DOHH2 (cell line): ENCODE measurements at regions not wholly inside any gene's neighbourhood (a gene's known extent, or its start where the extent isn't known, plus 50 kb on each side); places are given as distances from the start of the nearest gene placed in this dataset.

ENCODE experiments used
- H3F3A ChIP-seq: fragments of 200-600 bp; sonication (generic), shearing (Covaris generic); 2 replicates; pipeline ENCODE4 v1.6.0; 2016; ENCODE audit warnings: antibody characterized with exemption, mild to moderate bottlenecking; ENCODE audit not compliant: control insufficient read depth, insufficient read depth
- H3K27ac ChIP-seq: fragments of 200-600 bp; sonication (generic); 2 replicates; pipeline ENCODE4 v1.5.1; 2014; ENCODE audit warnings: low read depth, mild to moderate bottlenecking, low read length, moderate library complexity
- H3K27me3 ChIP-seq: fragments of 200-600 bp; sonication (generic); 2 replicates; pipeline ENCODE4 v1.6.1; 2014; ENCODE audit warnings: mild to moderate bottlenecking, low read length, mixed read lengths; ENCODE audit not compliant: control insufficient read depth
- H3K36me3 ChIP-seq: fragments of 200-600 bp; sonication (generic); 2 replicates; pipeline ENCODE4 v1.6.1; 2014; ENCODE audit warnings: mild to moderate bottlenecking, low read length, moderate library complexity, mixed read lengths; ENCODE audit not compliant: control insufficient read depth
- H3K4me1 ChIP-seq: fragments of 200-600 bp; sonication (generic); 2 replicates; pipeline ENCODE4 v1.6.1; 2014; ENCODE audit warnings: mild to moderate bottlenecking, low read length, mixed read lengths; ENCODE audit not compliant: control insufficient read depth
- H3K4me2 ChIP-seq: fragments of 200-600 bp; sonication (generic); 2 replicates; pipeline ENCODE4 v1.6.0; 2014; ENCODE audit warnings: mild to moderate bottlenecking, low read length, moderate library complexity
- H3K4me3 ChIP-seq: fragments of 200-600 bp; sonication (generic); 2 replicates; pipeline ENCODE4 v1.5.1; 2014; ENCODE audit warnings: mild to moderate bottlenecking, low read length, mixed read lengths
- H3K79me2 ChIP-seq: fragments of 200-600 bp; sonication (generic); 2 replicates; pipeline ENCODE4 v1.6.1; 2014; ENCODE audit warnings: mild to moderate bottlenecking, low read length, mixed read lengths; ENCODE audit not compliant: control insufficient read depth
- H3K9me2 ChIP-seq: fragments of 200-600 bp; sonication (generic); replicated peaks from 2 replicates; pipeline ENCODE4 v1.6.1; 2014; ENCODE audit warnings: mild to moderate bottlenecking, low read length, mixed read lengths; ENCODE audit not compliant: control insufficient read depth
- H3K9me3 ChIP-seq: fragments of 200-600 bp; sonication (generic); 2 replicates; pipeline ENCODE4 v1.6.1; 2014; ENCODE audit warnings: antibody characterized with exemption, low read length, mixed read lengths; ENCODE audit not compliant: control insufficient read depth, insufficient read depth
- H4K20me1 ChIP-seq: fragments of 200-600 bp; sonication (generic); 2 replicates; pipeline ENCODE4 v1.6.0; 2014; ENCODE audit warnings: low read depth, mild to moderate bottlenecking, antibody characterized with exemption, low read length, moderate library complexity; ENCODE audit not compliant: control insufficient read depth, insufficient read depth
- EZH2phosphoT487 ChIP-seq: fragments of 200-600 bp; sonication (generic); IDR thresholded peaks from 2 replicates; pipeline ENCODE4 v1.6.1; 2017; ENCODE audit warnings: borderline replicate concordance, mild to moderate bottlenecking, antibody characterized with exemption, low read length, moderate library complexity, mixed read lengths
- TF ChIP-seq, protein P1 (sequence below): fragments of 200-600 bp; sonication (generic); IDR thresholded peaks from one replicate; pipeline ENCODE4 v1.5.1; 2014; ENCODE audit warnings: antibody characterized with exemption, mild to moderate bottlenecking, low read depth, low read length; ENCODE audit not compliant: poor library complexity, severe bottlenecking

DNA sequence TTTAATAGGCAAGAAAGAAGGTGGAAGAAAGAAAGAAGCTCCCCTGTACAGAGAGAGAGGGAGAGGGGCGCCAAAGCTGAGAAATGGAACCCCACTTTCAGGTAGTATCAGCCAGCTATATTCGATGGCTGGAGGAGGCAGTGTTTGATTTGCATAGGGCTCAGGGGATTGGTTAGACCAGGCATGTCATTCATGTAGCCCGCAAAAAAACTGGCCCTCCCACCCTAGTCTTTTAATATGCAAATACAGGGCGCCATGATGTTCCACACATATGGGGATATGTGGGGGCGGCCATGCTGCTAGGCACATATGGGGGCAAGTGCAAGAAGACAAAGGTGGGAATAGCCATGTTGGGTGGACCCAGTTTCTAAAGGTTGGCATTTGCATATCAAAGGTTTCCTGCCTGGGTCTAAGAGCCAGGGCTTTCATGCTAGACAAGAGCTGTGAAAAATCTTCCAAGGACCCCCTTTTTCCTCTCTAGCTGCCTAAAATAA, 174.4 kb upstream of the ADRA1B start:
- peaks cover 28% of the 10 kb centered on the region for H3K4me1 ChIP-seq
- H3K79me2 ChIP-seq = no peaks in the 10 kb centered on the region
- H3F3A ChIP-seq = no peaks in the 10 kb centered on the region
- peaks cover 5% of the 10 kb centered on the region; the same call in 1 of the 2 replicates for H3K9me3 ChIP-seq
- H3K27me3 ChIP-seq = no peaks in the 10 kb centered on the region
- no peak for TF ChIP-seq EZH2phosphoT487
- TF ChIP-seq, protein P1, sequence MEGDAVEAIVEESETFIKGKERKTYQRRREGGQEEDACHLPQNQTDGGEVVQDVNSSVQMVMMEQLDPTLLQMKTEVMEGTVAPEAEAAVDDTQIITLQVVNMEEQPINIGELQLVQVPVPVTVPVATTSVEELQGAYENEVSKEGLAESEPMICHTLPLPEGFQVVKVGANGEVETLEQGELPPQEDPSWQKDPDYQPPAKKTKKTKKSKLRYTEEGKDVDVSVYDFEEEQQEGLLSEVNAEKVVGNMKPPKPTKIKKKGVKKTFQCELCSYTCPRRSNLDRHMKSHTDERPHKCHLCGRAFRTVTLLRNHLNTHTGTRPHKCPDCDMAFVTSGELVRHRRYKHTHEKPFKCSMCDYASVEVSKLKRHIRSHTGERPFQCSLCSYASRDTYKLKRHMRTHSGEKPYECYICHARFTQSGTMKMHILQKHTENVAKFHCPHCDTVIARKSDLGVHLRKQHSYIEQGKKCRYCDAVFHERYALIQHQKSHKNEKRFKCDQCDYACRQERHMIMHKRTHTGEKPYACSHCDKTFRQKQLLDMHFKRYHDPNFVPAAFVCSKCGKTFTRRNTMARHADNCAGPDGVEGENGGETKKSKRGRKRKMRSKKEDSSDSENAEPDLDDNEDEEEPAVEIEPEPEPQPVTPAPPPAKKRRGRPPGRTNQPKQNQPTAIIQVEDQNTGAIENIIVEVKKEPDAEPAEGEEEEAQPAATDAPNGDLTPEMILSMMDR = no peak
- H3K4me3 ChIP-seq = no peak overlapping the region
- H4K20me1 ChIP-seq = no peaks in the 10 kb centered on the region
- no peaks in the 10 kb centered on the region for H3K9me2 ChIP-seq
- H3K4me2 ChIP-seq = no peak overlapping the region
- no peak overlapping the region for H3K27ac ChIP-seq
- H3K36me3 ChIP-seq = no peaks in the 10 kb centered on the region

DNA sequence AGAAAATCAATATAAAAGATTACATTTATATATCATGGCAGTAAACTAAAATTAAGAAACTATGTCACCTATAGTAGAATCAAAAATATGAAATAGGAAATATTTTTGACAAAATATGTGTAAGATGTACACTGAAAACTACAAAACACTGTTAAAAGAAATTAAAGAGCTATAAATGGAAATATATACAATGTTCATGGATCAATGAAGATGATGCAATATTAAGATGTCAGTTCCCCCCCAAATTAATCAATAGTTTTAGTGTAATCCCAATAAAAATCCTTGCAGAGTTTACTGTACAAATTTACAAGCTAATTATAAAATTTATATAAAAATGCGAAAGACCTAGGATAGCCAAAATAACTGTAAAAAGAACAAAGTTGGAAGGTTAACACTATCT, 173.0 kb upstream of the ADRA1B start:
- H3K79me2 ChIP-seq = no peaks in the 10 kb centered on the region
- no peak overlapping the region for H3K4me2 ChIP-seq
- peaks cover 5% of the 10 kb centered on the region; the same call in 1 of the 2 replicates for H3K9me3 ChIP-seq
- H3K27me3 ChIP-seq = no peaks in the 10 kb centered on the region
- H4K20me1 ChIP-seq = no peaks in the 10 kb centered on the region
- H3F3A ChIP-seq = no peaks in the 10 kb centered on the region
- no peak for TF ChIP-seq EZH2phosphoT487
- TF ChIP-seq, protein P1 = no peak
- H3K27ac ChIP-seq = no peak overlapping the region
- H3K36me3 ChIP-seq = no peaks in the 10 kb centered on the region
- no peak overlapping the region for H3K4me3 ChIP-seq
- H3K4me1 ChIP-seq = peaks cover 15% of the 10 kb centered on the region
- no peaks in the 10 kb centered on the region for H3K9me2 ChIP-seq

DNA sequence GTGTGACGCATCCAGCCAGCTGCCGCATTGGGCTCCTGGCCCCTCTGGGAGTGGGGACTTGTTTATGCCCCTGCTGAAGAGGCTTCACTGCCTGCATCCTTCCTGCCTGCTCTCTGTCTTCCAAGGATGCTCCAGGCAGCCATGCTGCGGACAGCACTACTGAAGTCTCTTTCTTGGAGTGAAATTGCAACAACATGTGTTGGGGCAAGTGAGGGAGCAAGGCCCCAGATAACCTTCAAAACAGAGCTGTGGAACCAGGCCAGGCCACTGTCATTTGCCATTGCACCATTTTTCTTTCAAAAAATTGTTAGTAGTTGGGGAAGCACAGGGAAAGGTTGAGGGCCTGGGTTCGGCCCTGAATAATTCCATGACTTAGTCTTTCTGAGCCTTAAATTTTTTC, 169.6 kb upstream of the ADRA1B start:
- no peaks in the 10 kb centered on the region for H3K36me3 ChIP-seq
- H3K27ac ChIP-seq = no peak overlapping the region
- H3K4me2 ChIP-seq = no peak overlapping the region
- no peaks in the 10 kb centered on the region for H3K79me2 ChIP-seq
- TF ChIP-seq, protein P1 = no peak
- TF ChIP-seq EZH2phosphoT487 = no peak
- no peaks in the 10 kb centered on the region for H3K27me3 ChIP-seq
- no peaks in the 10 kb centered on the region for H3F3A ChIP-seq
- peaks cover 19% of the 10 kb centered on the region for H3K4me1 ChIP-seq
- no peak overlapping the region for H3K4me3 ChIP-seq
- H4K20me1 ChIP-seq = no peaks in the 10 kb centered on the region
- H3K9me3 ChIP-seq = no peaks in the 10 kb centered on the region
- H3K9me2 ChIP-seq = no peaks in the 10 kb centered on the region
